GM19023 (cell line): ENCODE measurements at regions not wholly inside any gene's neighbourhood (a gene's known extent, or its start where the extent isn't known, plus 50 kb on each side); places are given as distances from the start of the nearest gene placed in this dataset.

Source experiments
- ATAC-seq: cut with Tn5 transposase; IDR thresholded peaks from one replicate; pipeline ENCODE4 v1.9.1; 2021; ENCODE audit warnings: mild to moderate bottlenecking, moderate library complexity; ENCODE audit not compliant: unreplicated experiment

DNA sequence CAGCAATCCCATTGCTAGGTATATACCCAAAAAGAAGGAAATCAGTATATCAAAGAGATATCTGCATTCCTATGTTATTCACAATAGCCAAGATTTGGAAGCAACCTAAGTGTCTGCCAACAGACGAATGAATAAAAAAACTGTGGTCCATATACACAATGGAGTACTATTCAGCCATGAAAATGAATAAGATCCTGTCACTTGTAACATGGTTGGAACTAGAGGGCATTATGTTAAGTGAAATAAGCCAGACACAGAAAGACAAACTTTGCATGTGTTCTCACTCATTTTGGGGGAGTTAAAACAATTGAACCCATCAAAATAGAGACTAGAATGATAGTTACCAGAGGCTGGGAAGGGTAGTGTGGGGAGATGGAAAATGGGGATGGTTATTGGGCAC is 323.5 kb upstream of the NFE2L3 start:
- ATAC-seq, result no peak

DNA sequence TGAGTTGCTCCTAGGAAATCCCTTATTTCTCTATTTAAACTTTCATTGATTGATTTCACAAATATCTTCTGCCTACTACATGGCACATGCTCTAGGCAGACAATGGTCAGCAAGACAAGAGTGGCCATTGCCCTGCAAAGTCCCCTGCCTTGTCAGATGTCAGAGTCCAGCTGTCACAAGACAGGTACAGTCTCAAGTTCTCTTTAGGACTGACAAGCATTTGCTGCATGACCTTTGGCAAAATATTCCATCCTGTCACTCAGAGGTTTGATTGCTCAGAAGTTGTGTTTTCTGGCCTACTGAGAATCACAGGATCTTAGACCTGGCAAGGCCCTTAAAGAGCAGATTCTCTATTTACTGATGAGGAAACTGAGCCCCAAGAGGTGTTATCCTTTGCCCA is 322.3 kb upstream of the NFE2L3 start:
- no peak for ATAC-seq

DNA sequence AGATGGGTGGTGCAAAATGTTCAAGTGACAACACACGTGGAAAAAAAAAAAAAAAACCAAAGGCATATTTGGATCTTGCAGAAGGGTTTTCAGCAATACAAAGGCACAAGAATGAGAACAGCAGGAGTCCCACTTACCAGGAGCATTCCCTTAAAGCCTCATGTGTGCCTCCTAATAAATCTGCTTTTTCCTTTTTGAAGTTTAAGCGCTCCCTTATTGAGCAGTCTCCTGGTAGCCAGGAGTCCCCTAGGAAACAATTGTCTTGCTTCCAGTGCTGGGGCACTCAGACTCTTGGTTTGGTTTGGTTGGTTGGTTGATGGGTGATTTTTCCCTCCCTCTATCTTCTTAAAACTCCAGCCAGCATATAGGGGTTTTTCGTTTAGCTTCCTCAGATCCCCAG is 321.8 kb upstream of the NFE2L3 start:
- no peak for ATAC-seq

DNA sequence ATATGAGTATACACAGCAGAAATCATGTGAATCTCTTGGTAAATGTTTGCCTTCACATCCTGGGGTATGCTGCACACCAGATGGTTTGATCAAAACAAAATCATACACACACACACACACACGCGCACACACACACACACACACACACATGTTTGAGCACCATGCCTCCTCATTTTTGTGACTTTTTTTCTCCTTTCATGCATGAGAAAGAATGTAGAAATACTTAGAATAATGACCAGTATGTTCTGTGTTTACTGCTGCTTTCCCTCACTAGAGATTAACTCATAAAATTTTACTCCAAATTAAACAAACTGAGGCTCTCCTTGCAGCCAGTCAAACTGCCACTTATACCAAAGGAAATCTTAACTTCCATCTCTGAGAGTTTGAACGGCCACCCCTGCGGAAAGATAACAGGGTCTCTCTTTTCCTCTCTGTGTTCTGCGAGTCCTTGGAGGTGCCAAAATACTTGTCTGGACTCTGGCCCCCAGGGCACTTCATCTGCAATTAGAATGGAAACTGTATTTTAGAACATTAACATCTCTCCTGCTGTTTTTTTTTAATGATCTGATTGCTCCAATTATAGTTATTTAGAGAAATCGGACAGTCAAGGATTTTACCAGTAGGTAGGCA is 320.8 kb upstream of the NFE2L3 start:
- no peak for ATAC-seq

DNA sequence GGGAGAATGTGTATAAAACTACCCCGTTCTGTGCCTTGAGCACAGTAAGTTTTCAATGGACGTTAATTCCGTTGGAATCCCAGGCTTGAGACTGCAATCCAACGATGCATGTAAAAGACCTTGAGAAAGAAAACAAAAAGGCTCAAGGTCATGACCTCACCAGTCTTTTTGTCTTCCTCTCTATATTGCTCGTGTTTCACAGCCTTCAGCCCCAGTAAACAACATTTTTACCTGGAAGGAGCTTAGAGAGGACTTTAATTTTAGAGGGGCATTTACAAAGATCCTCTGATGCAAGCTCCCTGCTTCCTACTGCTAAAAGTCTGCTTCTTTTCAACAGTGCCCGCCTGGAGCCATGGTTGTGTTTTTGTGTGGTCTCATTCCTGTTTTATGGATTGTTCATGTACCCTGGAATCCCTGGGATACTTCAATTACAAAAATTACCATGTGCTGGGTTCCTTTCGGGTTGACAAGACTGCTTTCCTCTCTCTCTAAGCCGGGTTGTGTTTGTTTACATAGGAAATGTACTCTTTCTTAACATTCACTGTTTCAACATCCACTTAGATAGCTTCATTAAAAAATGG is 320.1 kb upstream of the NFE2L3 start:
- no peak for ATAC-seq

DNA sequence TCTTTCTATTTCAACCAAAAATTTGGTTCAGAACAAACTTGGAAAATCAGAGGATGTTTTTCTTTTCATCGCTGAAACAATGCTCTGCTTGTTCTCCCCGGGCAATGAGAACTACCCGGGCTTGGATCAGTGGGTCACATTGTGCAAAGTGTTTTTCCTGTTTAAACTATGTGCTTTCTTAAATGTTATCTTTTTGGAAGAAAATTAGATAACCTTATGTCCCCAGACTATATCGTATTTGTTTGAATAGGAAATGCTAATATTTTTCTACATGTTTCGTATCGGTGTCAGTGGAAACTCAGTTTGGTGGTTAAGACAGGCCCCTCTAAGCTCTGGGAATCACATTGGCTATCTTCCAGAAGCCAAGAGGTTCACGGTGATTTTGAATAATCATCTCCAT is 319.5 kb upstream of the NFE2L3 start:
- ATAC-seq, result no peak

DNA sequence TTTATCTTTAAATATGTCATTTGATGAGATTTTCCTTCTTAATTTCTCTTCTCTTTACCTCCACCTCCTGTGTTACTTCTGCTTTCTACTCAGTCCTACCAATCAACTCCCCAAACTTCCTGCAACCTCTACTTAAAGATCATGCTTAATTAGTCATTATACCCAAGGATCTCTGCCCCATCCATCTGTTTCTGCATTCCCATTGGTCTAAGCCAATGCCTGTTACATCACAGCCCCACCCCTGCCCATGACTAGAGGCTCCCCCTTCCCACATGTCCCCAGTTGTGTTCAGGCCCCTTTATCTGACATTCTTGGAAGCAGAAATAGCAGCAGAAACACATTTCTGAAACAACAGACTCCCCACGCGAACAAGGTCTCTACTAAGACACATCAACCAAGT is 319.1 kb upstream of the NFE2L3 start:
- no peak for ATAC-seq

DNA sequence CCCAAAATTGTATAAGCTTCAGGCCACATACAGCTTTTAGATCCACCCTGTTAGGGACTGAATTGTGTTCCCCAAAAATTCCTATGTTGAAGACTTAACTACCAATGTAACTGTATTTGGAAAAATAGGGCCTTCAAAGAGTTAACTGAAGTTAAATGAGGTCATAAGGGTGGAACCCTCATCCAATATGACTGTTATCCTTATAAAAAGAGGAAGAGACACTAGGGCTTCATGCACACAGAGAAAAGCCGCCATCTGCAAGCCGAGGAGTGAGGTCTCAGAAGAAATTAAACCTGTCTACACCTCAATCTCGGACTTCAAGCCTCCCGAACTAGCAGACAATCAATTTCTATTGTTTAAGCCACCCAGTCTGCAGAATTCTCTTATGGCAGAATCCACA is 317.9 kb upstream of the NFE2L3 start:
- ATAC-seq, result no peak

DNA sequence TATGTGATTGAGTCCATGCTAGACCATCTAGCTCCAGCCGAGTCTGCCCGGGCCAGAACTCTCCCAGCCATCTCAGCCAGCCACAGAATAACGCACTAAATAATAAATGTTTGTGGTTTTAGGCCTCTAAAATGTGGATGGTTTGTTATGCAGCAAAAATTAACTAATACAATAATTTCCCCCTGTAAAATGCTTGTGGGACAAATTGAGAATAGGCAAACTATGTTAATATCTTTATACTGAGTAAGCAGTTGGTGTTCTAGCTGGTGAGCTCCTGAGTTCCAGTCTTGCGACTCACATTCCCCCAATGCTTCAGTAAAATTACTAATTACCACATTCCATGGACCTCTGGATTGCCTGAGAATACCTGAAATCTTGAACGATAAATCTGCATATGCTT is 316.8 kb upstream of the NFE2L3 start:
- no peak for ATAC-seq

DNA sequence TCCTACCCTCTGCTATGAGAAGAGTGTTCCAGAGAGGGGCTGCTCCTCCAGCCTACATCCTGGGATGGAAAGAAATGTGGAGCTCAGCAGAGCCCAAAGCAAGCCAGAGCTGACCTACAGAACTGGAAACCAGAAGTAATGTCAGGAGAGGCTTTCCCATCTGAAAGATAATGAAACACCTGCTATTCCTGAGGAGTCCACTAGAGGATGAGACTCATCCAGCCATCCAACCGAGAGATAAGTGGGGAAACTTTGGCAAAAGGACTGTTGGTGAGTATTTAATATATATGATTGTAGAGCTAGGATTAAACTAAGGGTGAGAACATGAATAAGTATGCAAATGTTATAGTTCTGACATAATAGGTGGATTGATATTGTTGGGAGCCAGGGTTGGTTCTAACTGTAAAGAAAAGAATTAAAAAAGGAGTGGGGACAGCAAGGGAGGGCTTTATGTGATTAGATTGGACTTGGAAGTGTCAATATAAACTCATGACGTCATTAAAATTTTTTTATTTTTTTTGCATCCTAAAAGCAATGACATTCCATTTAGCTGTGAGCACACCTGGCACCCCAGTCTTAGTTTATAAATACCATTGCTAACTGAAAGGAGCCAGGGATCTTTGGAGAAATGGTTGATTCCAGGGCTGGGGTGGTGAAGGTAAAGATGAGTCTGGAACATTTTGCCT is 312.8 kb upstream of the NFE2L3 start:
- no peak for ATAC-seq

DNA sequence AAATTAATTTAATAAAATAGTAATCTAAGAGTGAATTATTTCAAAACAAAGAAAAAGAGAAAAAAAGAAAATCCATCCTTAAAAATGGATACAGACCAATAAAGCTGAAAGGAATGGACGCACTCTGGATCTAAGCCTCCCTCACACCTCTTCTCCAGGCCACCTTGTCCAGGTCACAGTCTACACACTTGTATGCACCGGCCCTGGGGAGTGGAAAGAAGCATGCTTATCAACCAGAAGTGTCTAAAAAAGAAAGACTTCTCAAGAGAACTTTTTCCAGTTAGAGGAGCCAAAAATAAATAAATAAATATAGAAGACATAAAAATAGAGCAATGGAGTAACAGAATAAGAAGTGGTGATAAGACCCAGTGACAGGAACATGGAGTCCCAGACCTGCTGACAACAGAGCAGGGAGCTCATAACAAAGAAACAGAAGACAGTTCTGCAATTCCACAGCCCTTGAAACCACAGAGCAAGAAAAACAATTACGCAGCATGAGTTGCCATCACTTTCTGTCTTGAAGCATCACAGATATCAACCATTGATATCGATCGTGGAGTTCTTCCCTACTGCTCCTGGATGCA is 311.7 kb upstream of the NFE2L3 start:
- no peak for ATAC-seq

DNA sequence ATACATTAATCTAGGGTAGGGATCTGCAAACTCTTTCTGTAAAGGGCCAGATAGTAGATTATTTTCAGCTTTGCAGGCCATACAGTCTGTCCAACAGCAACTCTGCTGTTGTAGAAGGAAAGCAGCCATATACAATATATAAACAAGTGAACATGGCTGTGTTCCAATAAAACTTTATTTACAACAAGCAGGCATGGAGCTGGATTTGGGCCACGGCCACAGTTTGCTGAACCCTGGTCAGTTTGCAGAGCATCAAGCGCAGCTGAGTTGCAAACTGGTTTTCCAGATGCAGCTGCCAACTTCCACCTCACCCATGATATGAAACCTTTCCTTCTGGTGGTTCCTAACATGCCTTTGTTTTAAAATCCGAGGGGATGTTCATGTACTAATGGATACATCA is 310.4 kb upstream of the NFE2L3 start:
- no peak for ATAC-seq

DNA sequence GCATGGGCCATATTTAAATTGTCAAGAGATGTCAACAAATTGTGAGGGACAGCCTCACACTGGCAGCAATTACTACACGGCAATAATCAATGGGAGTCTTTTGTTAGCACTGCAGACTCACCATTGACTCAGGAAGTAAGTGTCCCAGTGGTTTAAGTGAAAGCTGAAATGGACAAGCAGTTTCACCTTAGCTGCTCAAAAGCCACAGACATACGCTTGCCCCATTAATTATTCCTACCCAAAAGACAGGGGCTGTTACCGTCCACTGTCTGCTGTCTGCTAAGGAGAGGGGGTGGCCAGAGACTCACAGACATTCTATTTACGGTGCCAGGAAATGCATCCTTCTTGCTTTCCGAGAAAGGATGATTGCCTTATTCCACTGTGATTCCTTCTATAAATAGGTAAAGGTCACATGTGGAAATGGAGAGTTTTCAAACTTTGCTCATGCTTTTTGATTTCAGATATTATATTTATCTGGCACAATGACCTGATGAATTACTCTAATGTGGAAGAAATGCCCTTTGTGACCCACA is 309.7 kb upstream of the NFE2L3 start:
- no peak for ATAC-seq

DNA sequence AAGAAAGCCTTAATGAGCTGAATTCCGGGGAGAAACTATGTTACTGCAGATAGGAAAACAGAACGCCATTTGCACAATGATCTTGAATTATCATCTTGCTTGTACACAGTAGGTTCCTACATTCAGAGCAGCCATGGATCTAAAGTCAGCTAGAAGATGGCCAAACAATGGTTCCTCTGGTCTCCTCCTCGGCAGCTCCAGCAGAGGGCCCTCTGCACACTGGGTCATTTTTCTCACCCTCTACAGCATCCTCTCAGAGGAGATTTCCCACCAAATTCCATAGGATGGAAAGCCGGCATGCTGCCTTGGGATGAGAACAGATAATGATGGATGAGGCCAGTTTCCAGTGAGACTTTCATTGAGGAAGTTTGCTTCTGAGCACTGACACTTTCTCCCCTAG is 308.5 kb upstream of the NFE2L3 start:
- no peak for ATAC-seq

DNA sequence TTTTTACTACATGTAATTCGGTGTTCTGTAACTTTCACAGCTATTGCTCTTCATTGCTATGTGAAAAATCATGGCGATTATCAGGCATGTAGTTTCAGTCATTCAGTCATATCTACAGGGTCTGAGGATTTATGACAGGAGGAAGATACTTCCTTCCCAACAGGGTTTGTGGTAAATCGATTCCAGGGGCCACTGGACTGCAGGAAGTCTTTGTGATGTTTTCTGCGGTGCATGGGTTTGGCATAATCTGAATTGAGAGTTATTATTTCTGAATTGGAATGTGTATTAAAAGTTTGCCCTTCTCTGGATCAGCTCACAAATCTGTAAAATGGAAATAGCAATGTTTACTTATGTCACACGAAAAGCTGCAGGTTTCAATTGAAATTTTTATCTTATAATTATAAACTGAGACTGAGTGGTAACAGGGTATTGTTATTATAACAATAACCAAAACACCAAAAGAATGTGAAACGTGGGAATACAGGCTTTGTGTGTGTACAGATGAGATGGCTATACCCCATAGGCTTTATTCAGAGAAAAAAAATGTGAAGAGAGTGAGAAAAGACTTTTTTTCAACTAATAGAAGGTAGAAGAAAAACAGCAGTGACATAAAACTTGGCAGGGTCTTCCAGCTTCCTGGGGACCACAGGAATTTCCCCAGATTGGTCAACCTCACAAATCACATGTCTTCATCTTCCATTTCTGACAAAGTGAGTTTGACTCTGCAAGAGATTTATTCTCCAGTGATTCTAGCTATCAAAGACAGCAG is 307.7 kb upstream of the NFE2L3 start:
- ATAC-seq, result no peak

DNA sequence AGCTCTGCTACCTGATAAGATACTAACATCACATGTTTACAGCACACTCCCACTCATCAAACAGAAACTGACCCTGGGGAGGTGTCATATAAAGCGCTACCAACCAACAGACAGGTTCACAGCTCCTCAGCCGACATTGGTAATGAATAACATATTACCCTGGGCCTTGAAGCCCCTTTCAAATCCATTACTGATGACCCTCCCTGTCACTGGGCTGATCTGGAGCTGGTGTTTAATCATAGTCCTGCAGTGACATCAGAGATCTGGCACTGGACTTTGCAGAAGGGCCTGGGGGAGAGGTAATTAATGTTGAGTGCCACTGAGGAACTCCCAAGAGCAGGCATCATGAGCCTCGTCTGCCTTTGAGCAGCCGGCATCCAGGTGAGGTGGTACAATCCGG is 306.5 kb upstream of the NFE2L3 start:
- ATAC-seq, result no peak

DNA sequence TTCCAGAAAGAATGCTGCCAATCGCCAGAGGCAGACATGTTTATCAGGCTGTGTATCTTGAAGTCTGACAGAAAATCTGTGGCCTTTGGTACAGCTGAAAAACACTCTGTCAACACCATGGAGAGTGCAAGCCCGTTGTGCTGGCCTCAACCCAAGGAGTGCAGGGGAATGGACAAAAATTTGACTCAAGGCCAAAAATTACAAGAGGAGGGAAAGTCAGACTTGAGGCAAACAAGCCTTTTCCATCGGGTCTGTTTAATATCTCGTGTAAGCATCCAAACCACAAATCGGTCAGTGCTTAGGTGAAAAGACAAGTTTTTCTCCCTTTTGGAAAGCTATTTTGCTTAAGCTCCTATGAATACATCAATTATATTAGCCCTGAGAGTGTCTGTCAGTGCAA is 305.3 kb upstream of the NFE2L3 start:
- no peak for ATAC-seq

DNA sequence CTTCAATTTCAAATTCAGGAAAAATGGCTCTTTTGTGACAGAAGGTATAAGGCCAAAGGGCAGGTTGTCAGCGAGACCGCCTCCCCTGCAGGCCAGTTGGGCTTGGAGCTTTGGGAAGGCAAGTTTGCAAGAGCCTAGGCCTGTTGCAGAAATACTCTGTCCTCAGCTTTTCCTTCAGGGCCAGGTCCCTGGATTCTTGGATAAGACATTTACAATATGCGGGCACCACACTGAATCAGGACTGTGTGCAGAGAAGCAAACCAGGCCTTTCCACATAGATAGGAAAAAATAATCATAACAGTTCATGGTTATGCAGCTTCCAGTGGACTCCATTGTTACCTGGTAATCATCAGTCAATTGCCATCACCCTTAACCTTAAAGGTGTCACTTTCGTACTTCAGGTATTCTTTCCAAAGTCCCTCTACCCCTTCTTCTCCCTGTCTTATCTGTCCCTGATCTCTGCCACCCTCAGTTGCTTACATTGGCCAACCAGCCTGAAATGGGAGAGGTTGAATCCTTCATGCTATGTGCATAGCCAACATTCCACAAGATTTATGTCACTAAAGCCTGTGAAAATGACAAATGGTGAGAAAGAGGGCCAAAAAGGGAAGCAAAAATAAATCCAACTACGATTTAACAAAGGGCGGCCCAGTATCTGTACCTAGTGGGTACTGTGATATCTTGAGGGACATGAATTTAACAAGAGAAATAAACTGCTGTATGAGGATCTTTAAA is 304.5 kb upstream of the NFE2L3 start:
- no peak for ATAC-seq

DNA sequence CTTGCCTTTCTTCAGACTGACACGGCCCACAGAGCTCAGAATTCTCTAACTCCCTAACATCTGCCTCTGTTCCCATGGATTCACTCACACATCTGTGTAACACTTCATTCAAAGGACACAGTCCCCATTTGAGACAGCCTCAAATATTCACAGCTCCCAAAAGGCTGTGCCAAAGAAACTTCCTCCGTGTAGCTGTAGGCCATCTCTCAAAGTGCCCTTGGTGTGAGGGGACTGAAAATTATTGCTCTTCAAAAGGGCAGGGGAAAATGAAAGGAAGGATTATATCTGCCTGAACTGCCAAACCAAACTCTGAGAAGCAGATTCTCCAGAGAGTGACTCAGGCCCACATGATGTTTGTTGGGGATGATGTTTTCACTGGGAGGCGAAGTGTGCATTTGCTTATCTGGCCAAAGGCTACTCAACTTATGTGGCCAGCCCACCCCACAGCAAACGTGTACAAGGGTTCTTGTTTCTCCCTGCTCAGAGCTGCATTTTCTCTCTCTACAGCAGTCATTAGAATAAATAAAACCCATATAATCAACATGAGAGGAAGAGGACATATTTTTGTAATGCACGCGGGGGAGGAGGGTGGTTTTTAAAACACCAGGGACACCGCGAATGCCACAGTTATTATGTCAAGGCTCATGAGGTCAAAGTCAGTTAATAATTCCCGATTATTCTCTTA is 302.4 kb upstream of the NFE2L3 start:
- ATAC-seq, result no peak

DNA sequence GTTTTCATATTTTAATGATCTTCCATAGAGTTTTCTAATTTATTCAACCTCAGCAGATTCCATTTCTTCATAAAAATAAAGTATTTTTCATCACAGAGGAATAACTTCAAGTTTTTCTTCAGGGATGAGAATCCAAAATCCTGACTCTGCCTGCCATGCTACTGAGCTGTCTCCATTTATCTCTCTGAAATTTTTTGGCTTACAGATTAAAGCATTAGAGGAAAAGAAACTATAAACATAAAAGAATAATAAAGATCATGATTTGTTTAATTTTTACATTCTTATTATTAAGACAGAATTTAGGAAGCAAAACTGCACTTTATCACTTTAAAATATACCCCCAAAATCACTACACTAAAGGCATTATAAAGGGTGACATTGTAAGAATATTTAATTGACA is 301.8 kb upstream of the NFE2L3 start:
- no peak for ATAC-seq
